HEK293T (cell line): ENCODE measurements at regions not wholly inside any gene's neighbourhood (a gene's known extent, or its start where the extent isn't known, plus 50 kb on each side); places are given as distances from the start of the nearest gene placed in this dataset.

ENCODE experiments used
- FOXA1 ChIP-seq: fragments of 450-650 bp; IDR thresholded peaks from 2 replicates; pipeline ENCODE4 v1.6.1; 2016; ENCODE audit warnings: mild to moderate bottlenecking
- SP1 ChIP-seq: fragments of 450-650 bp; IDR thresholded peaks from 2 replicates; pipeline ENCODE4 v1.6.1; 2017
- SUZ12 ChIP-seq: fragments of 450-650 bp; IDR thresholded peaks from 2 replicates; pipeline ENCODE4 v1.6.1; 2016; ENCODE audit warnings: mild to moderate bottlenecking
- TF ChIP-seq, protein P1 (sequence below): fragments of 450-650 bp; IDR thresholded peaks from 2 replicates; pipeline ENCODE4 v1.6.1; 2016

GRCh38 chr13:74406420-74406819 is 272.2 kb upstream of the KLF12 start:
- TF ChIP-seq SUZ12 (no peak), SP1 (no peak), FOXA1 (no peak)
- TF ChIP-seq, protein P1, sequence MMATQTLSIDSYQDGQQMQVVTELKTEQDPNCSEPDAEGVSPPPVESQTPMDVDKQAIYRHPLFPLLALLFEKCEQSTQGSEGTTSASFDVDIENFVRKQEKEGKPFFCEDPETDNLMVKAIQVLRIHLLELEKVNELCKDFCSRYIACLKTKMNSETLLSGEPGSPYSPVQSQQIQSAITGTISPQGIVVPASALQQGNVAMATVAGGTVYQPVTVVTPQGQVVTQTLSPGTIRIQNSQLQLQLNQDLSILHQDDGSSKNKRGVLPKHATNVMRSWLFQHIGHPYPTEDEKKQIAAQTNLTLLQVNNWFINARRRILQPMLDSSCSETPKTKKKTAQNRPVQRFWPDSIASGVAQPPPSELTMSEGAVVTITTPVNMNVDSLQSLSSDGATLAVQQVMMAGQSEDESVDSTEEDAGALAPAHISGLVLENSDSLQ, result no peak
